ENCODE measurements at regions not wholly inside any gene's neighbourhood (a gene's known extent, or its start where the extent isn't known, plus 50 kb on each side); places are given as distances from the start of the nearest gene placed in this dataset.

DNA sequence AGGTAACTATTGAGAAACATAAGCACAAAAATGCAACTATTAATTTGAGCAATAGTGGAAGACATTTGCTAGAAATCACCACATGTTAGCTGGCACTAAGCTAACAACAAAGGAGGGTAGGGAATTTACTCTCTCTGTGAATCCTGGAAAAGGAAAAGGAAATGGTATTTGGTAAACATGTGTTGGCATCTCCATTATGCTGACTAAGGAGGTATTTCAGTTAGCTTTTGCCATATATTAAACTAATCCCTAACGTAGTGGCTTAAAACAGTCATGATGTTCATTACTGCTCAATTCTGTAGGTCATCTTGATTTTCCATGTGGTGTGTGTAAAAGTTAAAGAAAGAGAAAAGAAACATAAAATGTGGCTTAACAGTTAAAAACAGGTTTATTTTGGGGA, 1686.5 kb upstream of the PCDH7 start:
- TF ChIP-seq, protein P1, sequence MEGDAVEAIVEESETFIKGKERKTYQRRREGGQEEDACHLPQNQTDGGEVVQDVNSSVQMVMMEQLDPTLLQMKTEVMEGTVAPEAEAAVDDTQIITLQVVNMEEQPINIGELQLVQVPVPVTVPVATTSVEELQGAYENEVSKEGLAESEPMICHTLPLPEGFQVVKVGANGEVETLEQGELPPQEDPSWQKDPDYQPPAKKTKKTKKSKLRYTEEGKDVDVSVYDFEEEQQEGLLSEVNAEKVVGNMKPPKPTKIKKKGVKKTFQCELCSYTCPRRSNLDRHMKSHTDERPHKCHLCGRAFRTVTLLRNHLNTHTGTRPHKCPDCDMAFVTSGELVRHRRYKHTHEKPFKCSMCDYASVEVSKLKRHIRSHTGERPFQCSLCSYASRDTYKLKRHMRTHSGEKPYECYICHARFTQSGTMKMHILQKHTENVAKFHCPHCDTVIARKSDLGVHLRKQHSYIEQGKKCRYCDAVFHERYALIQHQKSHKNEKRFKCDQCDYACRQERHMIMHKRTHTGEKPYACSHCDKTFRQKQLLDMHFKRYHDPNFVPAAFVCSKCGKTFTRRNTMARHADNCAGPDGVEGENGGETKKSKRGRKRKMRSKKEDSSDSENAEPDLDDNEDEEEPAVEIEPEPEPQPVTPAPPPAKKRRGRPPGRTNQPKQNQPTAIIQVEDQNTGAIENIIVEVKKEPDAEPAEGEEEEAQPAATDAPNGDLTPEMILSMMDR (conservative IDR thresholded peaks at IDR 0.05; ENCODE audit: low read depth in 2 of 2) = no peak
- TF ChIP-seq ZNF114 (CRISPR knock-in tag; IDR thresholded peaks at IDR 0.05) (no peak), POLR2AphosphoS5 (IDR thresholded peaks at IDR 0.05; ENCODE audit: low read depth) (no peak), EZH2phosphoT487 (IDR thresholded peaks at IDR 0.05; ENCODE audit: unreplicated experiment) (no peak), JUNB (IDR thresholded peaks at IDR 0.05; ENCODE audit: unreplicated experiment) (no peak), EZH2 (IDR thresholded peaks at IDR 0.05; ENCODE audit: low read depth, unreplicated experiment) (no peak), CREB1 (CRISPR knock-in tag; IDR thresholded peaks at IDR 0.05; ENCODE audit: low read depth) (no peak), NANOG (IDR thresholded peaks at IDR 0.05; ENCODE audit: borderline replicate concordance) (no peak), ZNF331 (CRISPR knock-in tag; IDR thresholded peaks at IDR 0.05; ENCODE audit: low read depth) (no peak), STAT1 (IDR thresholded peaks at IDR 0.05; ENCODE audit: unreplicated experiment) (no peak)
- TF ChIP-seq, protein P2, sequence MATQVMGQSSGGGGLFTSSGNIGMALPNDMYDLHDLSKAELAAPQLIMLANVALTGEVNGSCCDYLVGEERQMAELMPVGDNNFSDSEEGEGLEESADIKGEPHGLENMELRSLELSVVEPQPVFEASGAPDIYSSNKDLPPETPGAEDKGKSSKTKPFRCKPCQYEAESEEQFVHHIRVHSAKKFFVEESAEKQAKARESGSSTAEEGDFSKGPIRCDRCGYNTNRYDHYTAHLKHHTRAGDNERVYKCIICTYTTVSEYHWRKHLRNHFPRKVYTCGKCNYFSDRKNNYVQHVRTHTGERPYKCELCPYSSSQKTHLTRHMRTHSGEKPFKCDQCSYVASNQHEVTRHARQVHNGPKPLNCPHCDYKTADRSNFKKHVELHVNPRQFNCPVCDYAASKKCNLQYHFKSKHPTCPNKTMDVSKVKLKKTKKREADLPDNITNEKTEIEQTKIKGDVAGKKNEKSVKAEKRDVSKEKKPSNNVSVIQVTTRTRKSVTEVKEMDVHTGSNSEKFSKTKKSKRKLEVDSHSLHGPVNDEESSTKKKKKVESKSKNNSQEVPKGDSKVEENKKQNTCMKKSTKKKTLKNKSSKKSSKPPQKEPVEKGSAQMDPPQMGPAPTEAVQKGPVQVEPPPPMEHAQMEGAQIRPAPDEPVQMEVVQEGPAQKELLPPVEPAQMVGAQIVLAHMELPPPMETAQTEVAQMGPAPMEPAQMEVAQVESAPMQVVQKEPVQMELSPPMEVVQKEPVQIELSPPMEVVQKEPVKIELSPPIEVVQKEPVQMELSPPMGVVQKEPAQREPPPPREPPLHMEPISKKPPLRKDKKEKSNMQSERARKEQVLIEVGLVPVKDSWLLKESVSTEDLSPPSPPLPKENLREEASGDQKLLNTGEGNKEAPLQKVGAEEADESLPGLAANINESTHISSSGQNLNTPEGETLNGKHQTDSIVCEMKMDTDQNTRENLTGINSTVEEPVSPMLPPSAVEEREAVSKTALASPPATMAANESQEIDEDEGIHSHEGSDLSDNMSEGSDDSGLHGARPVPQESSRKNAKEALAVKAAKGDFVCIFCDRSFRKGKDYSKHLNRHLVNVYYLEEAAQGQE (IDR thresholded peaks at IDR 0.05; ENCODE audit: unreplicated experiment) = no peak
- TF ChIP-seq, protein P3, sequence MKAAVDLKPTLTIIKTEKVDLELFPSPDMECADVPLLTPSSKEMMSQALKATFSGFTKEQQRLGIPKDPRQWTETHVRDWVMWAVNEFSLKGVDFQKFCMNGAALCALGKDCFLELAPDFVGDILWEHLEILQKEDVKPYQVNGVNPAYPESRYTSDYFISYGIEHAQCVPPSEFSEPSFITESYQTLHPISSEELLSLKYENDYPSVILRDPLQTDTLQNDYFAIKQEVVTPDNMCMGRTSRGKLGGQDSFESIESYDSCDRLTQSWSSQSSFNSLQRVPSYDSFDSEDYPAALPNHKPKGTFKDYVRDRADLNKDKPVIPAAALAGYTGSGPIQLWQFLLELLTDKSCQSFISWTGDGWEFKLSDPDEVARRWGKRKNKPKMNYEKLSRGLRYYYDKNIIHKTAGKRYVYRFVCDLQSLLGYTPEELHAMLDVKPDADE (IDR thresholded peaks at IDR 0.05) = no peak
- TF ChIP-seq, protein P4, sequence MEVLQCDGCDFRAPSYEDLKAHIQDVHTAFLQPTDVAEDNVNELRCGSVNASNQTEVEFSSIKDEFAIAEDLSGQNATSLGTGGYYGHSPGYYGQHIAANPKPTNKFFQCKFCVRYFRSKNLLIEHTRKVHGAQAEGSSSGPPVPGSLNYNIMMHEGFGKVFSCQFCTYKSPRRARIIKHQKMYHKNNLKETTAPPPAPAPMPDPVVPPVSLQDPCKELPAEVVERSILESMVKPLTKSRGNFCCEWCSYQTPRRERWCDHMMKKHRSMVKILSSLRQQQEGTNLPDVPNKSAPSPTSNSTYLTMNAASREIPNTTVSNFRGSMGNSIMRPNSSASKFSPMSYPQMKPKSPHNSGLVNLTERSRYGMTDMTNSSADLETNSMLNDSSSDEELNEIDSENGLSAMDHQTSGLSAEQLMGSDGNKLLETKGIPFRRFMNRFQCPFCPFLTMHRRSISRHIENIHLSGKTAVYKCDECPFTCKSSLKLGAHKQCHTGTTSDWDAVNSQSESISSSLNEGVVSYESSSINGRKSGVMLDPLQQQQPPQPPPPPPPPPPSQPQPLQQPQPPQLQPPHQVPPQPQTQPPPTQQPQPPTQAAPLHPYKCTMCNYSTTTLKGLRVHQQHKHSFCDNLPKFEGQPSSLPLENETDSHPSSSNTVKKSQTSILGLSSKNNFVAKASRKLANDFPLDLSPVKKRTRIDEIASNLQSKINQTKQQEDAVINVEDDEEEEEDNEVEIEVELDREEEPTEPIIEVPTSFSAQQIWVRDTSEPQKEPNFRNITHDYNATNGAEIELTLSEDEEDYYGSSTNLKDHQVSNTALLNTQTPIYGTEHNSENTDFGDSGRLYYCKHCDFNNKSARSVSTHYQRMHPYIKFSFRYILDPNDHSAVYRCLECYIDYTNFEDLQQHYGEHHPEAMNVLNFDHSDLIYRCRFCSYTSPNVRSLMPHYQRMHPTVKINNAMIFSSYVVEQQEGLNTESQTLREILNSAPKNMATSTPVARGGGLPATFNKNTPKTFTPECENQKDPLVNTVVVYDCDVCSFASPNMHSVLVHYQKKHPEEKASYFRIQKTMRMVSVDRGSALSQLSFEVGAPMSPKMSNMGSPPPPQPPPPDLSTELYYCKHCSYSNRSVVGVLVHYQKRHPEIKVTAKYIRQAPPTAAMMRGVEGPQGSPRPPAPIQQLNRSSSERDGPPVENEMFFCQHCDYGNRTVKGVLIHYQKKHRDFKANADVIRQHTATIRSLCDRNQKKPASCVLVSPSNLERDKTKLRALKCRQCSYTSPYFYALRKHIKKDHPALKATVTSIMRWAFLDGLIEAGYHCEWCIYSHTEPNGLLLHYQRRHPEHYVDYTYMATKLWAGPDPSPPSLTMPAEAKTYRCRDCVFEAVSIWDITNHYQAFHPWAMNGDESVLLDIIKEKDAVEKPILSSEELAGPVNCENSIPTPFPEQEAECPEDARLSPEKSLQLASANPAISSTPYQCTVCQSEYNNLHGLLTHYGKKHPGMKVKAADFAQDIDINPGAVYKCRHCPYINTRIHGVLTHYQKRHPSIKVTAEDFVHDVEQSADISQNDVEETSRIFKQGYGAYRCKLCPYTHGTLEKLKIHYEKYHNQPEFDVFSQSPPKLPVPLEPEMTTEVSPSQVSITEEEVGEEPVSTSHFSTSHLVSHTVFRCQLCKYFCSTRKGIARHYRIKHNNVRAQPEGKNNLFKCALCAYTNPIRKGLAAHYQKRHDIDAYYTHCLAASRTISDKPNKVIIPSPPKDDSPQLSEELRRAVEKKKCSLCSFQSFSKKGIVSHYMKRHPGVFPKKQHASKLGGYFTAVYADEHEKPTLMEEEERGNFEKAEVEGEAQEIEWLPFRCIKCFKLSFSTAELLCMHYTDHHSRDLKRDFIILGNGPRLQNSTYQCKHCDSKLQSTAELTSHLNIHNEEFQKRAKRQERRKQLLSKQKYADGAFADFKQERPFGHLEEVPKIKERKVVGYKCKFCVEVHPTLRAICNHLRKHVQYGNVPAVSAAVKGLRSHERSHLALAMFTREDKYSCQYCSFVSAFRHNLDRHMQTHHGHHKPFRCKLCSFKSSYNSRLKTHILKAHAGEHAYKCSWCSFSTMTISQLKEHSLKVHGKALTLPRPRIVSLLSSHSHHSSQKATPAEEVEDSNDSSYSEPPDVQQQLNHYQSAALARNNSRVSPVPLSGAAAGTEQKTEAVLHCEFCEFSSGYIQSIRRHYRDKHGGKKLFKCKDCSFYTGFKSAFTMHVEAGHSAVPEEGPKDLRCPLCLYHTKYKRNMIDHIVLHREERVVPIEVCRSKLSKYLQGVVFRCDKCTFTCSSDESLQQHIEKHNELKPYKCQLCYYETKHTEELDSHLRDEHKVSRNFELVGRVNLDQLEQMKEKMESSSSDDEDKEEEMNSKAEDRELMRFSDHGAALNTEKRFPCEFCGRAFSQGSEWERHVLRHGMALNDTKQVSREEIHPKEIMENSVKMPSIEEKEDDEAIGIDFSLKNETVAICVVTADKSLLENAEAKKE (CRISPR knock-in tag; IDR thresholded peaks at IDR 0.05) = no peak
